B cell (primary cell): ENCODE measurements at regions not wholly inside any gene's neighbourhood (a gene's known extent, or its start where the extent isn't known, plus 50 kb on each side); places are given as distances from the start of the nearest gene placed in this dataset.

Experiments used
- ATAC-seq: fragments of 200-7000 bp; cut with Tn5 transposase; one replicate; pipeline ENCODE4 v1.10.0; 2021; ENCODE audit warnings: low read depth, mild to moderate bottlenecking, moderate number of reproducible peaks, moderate library complexity
- CTCF ChIA-PET: fragments of 350-600 bp; sonication (Branson Sonifier 250); formaldehyde crosslinking; loops from one replicate; lab custom pipeline; 2021; ENCODE audit warnings: antibody characterized with exemption, inconsistent platforms; lab: Charles Lee
- POLR2A ChIA-PET: fragments of 350-600 bp; sonication (Branson Sonifier 250); formaldehyde crosslinking; loops from one replicate; lab custom pipeline; 2021; ENCODE audit warnings: antibody characterized with exemption; lab: Charles Lee
- DNase-seq: peaks from one replicate; pipeline ENCODE4 v3.0.0; 2013
- H2AFZ ChIP-seq: 2 replicates; pipeline ENCODE4 v1.6.1; 2012; ENCODE audit warnings: mild to moderate bottlenecking, low read depth, low read length; ENCODE audit not compliant: insufficient read depth, poor library complexity, severe bottlenecking
- H3K27ac ChIP-seq, 2 donors: 1 replicate in 1 of 2; 2 replicates in 1 of 2; pipeline ENCODE4 v1.5.1; 2012 to 2013; ENCODE audit warnings: low read length in 2 of 2, mild to moderate bottlenecking in 2 of 2, moderate library complexity in 1 of 2
- H3K27me3 ChIP-seq, 4 experiments: fragments of 200-600 bp in 1 of 4; sonication (generic) in 1 of 4; replicated peaks in 1 of 4; 1 replicate in 2 of 4; 2 replicates in 2 of 4; pipeline versions ENCODE4 v1.6.1 to v1.7.0; 2013 to 2016; ENCODE audit warnings: low read length in 3 of 4, mild to moderate bottlenecking in 2 of 4, mixed read lengths in 1 of 4, moderate library complexity in 1 of 4; ENCODE audit not compliant: insufficient read depth in 4 of 4, control insufficient read depth in 3 of 4; ENCODE audit errors: control extremely low read depth in 1 of 4
- H3K36me3 ChIP-seq, 2 experiments: replicated peaks in 1 of 2; 1 replicate in 1 of 2; 2 replicates in 1 of 2; pipeline versions ENCODE4 v1.6.1 to v1.7.1; 2013; ENCODE audit warnings: low read length in 1 of 2; ENCODE audit not compliant: insufficient read depth in 2 of 2, control insufficient read depth in 1 of 2; ENCODE audit errors: control extremely low read depth in 1 of 2, extremely low read depth in 1 of 2
- H3K4me1 ChIP-seq, 2 donors: fragments of 200-600 bp in 1 of 2; sonication (generic) in 1 of 2; 1 replicate in 1 of 2; 2 replicates in 1 of 2; pipeline versions ENCODE4 v1.5.1 to v1.6.1; 2013 to 2017; ENCODE audit warnings: low read length in 2 of 2; ENCODE audit not compliant: control insufficient read depth in 2 of 2, insufficient read depth in 2 of 2
- H3K4me2 ChIP-seq: replicated peaks from 2 replicates; pipeline ENCODE3; 2012; ENCODE audit warnings: mild to moderate bottlenecking, low read depth, low read length; ENCODE audit not compliant: poor library complexity, severe bottlenecking
- H3K4me3 ChIP-seq, 5 experiments: fragments of 200-600 bp in 1 of 5; sonication (generic) in 1 of 5; 1 replicate in 3 of 5; 2 replicates in 2 of 5; pipeline versions ENCODE4 v1.5.1 to v1.7.0; 2011 to 2016; ENCODE audit warnings: low read length in 4 of 5, mild to moderate bottlenecking in 4 of 5, low read depth in 2 of 5, control low read depth in 1 of 5, moderate library complexity in 1 of 5; ENCODE audit not compliant: insufficient read depth in 1 of 5; ENCODE audit errors: control extremely low read depth in 1 of 5, extremely low read depth in 1 of 5
- H3K79me2 ChIP-seq: fragments of 200-600 bp; sonication (generic); one replicate; pipeline ENCODE4 v1.6.0; 2016; ENCODE audit warnings: low read length; ENCODE audit not compliant: control insufficient read depth, insufficient read depth
- H3K9ac ChIP-seq: fragments of 200-600 bp; sonication (generic); 2 replicates; pipeline ENCODE4 v1.6.1; 2017; ENCODE audit warnings: mild to moderate bottlenecking, low read length, moderate library complexity
- H3K9me3 ChIP-seq, 3 donors: one replicate each; pipeline versions ENCODE4 v1.6.1 to v1.7.1; 2013; ENCODE audit warnings: low read length in 2 of 3; ENCODE audit not compliant: control insufficient read depth in 2 of 3, insufficient read depth in 1 of 3; ENCODE audit errors: control extremely low read depth in 1 of 3
- H4K20me1 ChIP-seq: 2 replicates; pipeline ENCODE4 v1.6.0; 2012; ENCODE audit warnings: mild to moderate bottlenecking, low read length; ENCODE audit not compliant: insufficient read depth, control insufficient read depth, poor library complexity, severe bottlenecking
- H3K27ac Mint-ChIP-seq: one replicate; pipeline ENCODE4 v1.8.0; 2021; ENCODE audit warnings: mixed read lengths
- H3K27me3 Mint-ChIP-seq: one replicate; pipeline ENCODE4 v1.8.0; 2021; ENCODE audit warnings: mixed read lengths
- H3K4me1 Mint-ChIP-seq: one replicate; pipeline ENCODE4 v1.8.0; 2021; ENCODE audit warnings: mixed read lengths
- H3K4me3 Mint-ChIP-seq: one replicate; pipeline ENCODE4 v1.8.0; 2021; ENCODE audit warnings: mixed read lengths
- H3K9me3 Mint-ChIP-seq: one replicate; pipeline ENCODE4 v1.8.0; 2022; ENCODE audit warnings: mixed read lengths; ENCODE audit not compliant: insufficient read depth
- EZH2 ChIP-seq: IDR thresholded peaks from 2 replicates; pipeline ENCODE4 v1.6.1; 2012; ENCODE audit warnings: borderline replicate concordance, low read depth, mild to moderate bottlenecking, moderate library complexity, low read length; ENCODE audit not compliant: insufficient read depth, poor library complexity, severe bottlenecking
- WGBS: methylation state at CpG from one replicate; pipeline ENCODE4 v1.1.5; 2013; ENCODE audit warnings: missing lambda C conversion rate; ENCODE audit not compliant: insufficient coverage; 5-methylcytosine and 5-hydroxymethylcytosine counted together
- intact Hi-C: fragments of 100-400 bp; cut with micrococcal nuclease; formaldehyde crosslinking; loops from one replicate; pipeline ENCODE4 v1.10.0; 2022
- TF ChIP-seq, protein P1 (sequence below): fragments of 200-600 bp; IDR thresholded peaks from one replicate; pipeline ENCODE4 v1.8.0; 2022; ENCODE audit warnings: antibody characterized with exemption, mild to moderate bottlenecking

DNA sequence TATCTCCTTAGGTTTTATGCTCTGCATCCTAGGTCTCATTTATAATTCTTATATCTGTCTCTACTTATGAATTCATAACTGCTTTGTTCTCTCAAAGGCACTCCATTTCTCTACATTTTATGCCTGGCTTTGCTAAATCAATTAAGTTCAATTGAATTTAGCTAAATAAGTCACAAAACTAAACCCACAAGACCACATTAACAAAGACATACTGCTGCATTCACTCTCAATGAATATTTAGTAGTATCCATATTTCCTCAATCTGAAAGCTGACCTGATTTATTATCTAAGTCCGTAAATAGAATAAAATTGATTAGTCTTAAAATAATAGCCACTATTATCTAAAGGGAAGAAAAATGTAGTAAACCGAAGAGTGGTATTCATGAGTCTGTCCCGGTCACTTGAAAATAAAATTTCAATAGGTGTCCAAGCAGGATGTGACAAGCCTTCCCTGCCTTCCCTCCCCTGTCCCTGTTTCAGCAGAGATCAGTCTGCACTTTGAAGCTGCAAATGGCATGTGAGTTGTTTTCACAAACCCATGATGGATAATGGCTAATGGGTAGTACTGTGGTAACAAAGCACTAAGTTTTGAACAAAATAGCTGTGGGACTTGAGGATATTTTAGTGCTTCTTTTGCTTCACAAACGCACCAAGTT, 295.0 kb upstream of the NCAM2 start:
- H3K4me3 ChIP-seq = no peak overlapping the region
- no peak overlapping the region for H3K27ac ChIP-seq
- 96% methylated on average over 3 of the region's 4 CpGs for WGBS
- intact Hi-C loops = no loop called here
- DNase-seq = no peak
- no peak overlapping the region for H2AFZ ChIP-seq
- H3K27me3 ChIP-seq = no peaks in the 10 kb centered on the region
- H3K79me2 ChIP-seq = no peaks in the 10 kb centered on the region
- Mint-ChIP-seq H3K4me1 (no peaks in the 10 kb centered on the region), H3K4me3 (no peak overlapping the region), H3K27me3 (no peaks in the 10 kb centered on the region), H3K27ac (no peak overlapping the region), H3K9me3 (peaks cover 3% of the 10 kb centered on the region)
- TF ChIP-seq, protein P1, sequence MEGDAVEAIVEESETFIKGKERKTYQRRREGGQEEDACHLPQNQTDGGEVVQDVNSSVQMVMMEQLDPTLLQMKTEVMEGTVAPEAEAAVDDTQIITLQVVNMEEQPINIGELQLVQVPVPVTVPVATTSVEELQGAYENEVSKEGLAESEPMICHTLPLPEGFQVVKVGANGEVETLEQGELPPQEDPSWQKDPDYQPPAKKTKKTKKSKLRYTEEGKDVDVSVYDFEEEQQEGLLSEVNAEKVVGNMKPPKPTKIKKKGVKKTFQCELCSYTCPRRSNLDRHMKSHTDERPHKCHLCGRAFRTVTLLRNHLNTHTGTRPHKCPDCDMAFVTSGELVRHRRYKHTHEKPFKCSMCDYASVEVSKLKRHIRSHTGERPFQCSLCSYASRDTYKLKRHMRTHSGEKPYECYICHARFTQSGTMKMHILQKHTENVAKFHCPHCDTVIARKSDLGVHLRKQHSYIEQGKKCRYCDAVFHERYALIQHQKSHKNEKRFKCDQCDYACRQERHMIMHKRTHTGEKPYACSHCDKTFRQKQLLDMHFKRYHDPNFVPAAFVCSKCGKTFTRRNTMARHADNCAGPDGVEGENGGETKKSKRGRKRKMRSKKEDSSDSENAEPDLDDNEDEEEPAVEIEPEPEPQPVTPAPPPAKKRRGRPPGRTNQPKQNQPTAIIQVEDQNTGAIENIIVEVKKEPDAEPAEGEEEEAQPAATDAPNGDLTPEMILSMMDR = no peak
- no peak for TF ChIP-seq EZH2
- H3K9ac ChIP-seq = no peak overlapping the region
- CTCF ChIA-PET = no interaction called here
- POLR2A ChIA-PET = no interaction called here
- no peaks in the 10 kb centered on the region for H3K4me1 ChIP-seq
- peaks cover 0 to 15% (median 0%) of the 10 kb centered on the region in 3 donors for H3K9me3 ChIP-seq
- no peak overlapping the region for H3K4me2 ChIP-seq
- no peaks in the 10 kb centered on the region for H4K20me1 ChIP-seq
- ATAC-seq = no peak
- no peaks in the 10 kb centered on the region for H3K36me3 ChIP-seq

DNA sequence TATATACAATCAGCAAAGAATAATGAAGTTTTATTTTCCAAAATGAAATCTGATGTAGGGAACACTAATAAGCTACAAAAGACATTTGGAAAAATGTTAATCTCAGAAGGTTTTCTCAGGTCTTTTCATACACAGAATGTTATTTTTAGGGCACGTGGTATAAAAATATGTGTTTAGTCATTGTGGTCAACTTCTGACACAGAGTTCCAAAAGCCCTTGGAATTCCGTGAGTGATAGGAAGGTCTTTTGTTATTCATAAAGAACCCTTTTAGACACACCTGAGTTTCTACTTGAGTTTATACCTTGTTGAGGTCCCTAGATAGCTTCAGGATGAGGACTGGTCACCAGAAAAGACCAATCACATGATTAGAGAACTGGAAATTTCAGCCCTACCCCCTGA, 277.6 kb upstream of the NCAM2 start:
- H2AFZ ChIP-seq = no peak overlapping the region
- no peaks in the 10 kb centered on the region for H3K4me1 Mint-ChIP-seq
- CTCF ChIA-PET = no interaction called here

More for the DNA sequence above, 277.6 kb upstream of the NCAM2 start:
- no peak overlapping the region for H3K4me3 Mint-ChIP-seq
- Histone ChIP-seq H3K9ac (no peak overlapping the region), H3K4me1 (no peaks in the 10 kb centered on the region), H3K4me2 (no peak overlapping the region), H4K20me1 (no peaks in the 10 kb centered on the region), H3K4me3 (no peak overlapping the region), H3K36me3 (no peaks in the 10 kb centered on the region), H3K79me2 (no peaks in the 10 kb centered on the region), H3K27ac (no peak overlapping the region), H3K9me3 (peaks cover 0 to 4% (median 0%) of the 10 kb centered on the region in 3 donors), H3K27me3 (no peaks in the 10 kb centered on the region)
- H3K27me3 Mint-ChIP-seq = no peaks in the 10 kb centered on the region
- H3K27ac Mint-ChIP-seq = no peak overlapping the region
- DNase-seq (no peak), ATAC-seq (no peak)
- no CpG with 5 or more reads among the region's 2 CpGs for WGBS
- TF ChIP-seq, protein P1 = no peak
- TF ChIP-seq EZH2 = no peak
- POLR2A ChIA-PET = no interaction called here
- intact Hi-C loops = no loop called here
- peaks cover 3% of the 10 kb centered on the region for H3K9me3 Mint-ChIP-seq
